DMS 273 treated with DMSO at 0.1 percent for 48 hours (cell line): ENCODE measurements at regions not wholly inside any gene's neighbourhood (a gene's known extent, or its start where the extent isn't known, plus 50 kb on each side); places are given as distances from the start of the nearest gene placed in this dataset.
"Not testable (repeated sequence)": the region's sequence is repeated elsewhere in the genome, so short reads cannot be mapped to it uniquely, and the experiment has no call there.

Source experiments
- DNase-seq: peaks from one replicate; lab custom pipeline; 2025; lab: John Stamatoyannopoulos, UW

- no peak for DNase-seq
Observed at GRCh38 chr2:146804288-146804687, 1040.5 kb upstream of the ACVR2A start.

- DNase-seq: no peak
Observed at GRCh38 chr2:146801886-146802285, 1042.9 kb upstream of the ACVR2A start.

- no peak for DNase-seq
Observed at GRCh38 chr2:146786396-146786795, 1058.4 kb upstream of the ACVR2A start.

GRCh38 chr2:146785101-146785500, 1059.7 kb upstream of the ACVR2A start:
- no peak for DNase-seq

- DNase-seq: no peak
Observed at GRCh38 chr2:146784602-146785001, 1060.2 kb upstream of the ACVR2A start.

- peak; percentile 1 for DNase-seq
Observed at GRCh38 chr2:146777181-146777580, 1067.6 kb upstream of the ACVR2A start.

GRCh38 chr2:146776596-146776995, 1068.2 kb upstream of the ACVR2A start:
- DNase-seq: no peak

GRCh38 chr2:146771531-146771930, 1073.3 kb upstream of the ACVR2A start:
- DNase-seq: no peak

GRCh38 chr2:146764301-146764700, 1080.5 kb upstream of the ACVR2A start:
- DNase-seq: no peak

GRCh38 chr2:146762786-146763185, 1082.0 kb upstream of the ACVR2A start:
- DNase-seq: no peak

- no peak for DNase-seq
Observed at GRCh38 chr2:146754606-146755005, 1090.2 kb upstream of the ACVR2A start.

GRCh38 chr2:146748046-146748445, 1096.8 kb upstream of the ACVR2A start:
- DNase-seq: no peak

- no peak for DNase-seq
Observed at GRCh38 chr2:146741260-146741659, 1103.6 kb upstream of the ACVR2A start.

GRCh38 chr2:146734821-146735190, 1110.0 kb upstream of the ACVR2A start:
- DNase-seq: no peak

GRCh38 chr2:146734042-146734820, 1110.6 kb upstream of the ACVR2A start:
- peak; percentile 53 for DNase-seq

GRCh38 chr2:146730882-146731281, 1113.9 kb upstream of the ACVR2A start:
- DNase-seq: no peak

GRCh38 chr2:146721486-146721885, 1123.3 kb upstream of the ACVR2A start:
- peak; percentile 31 for DNase-seq

- no peak for DNase-seq
Observed at GRCh38 chr2:146720170-146720569, 1124.7 kb upstream of the ACVR2A start.

- DNase-seq: no peak
Observed at GRCh38 chr2:146716591-146716990, 1128.2 kb upstream of the ACVR2A start.

- DNase-seq: no peak
Observed at GRCh38 chr2:146709004-146709403, 1135.8 kb upstream of the ACVR2A start.

- DNase-seq: no peak
Observed at GRCh38 chr2:146701183-146701582, 1143.6 kb upstream of the ACVR2A start.

GRCh38 chr2:146697307-146697706, 1147.5 kb upstream of the ACVR2A start:
- no peak for DNase-seq

- DNase-seq: not testable (repeated sequence)
Observed at GRCh38 chr2:146696787-146697186, 1148.0 kb upstream of the ACVR2A start.

- no peak for DNase-seq
Observed at GRCh38 chr2:146681991-146682390, 1162.8 kb upstream of the ACVR2A start.
